ENCODE measurements at regions not wholly inside any gene's neighbourhood (a gene's known extent, or its start where the extent isn't known, plus 50 kb on each side); places are given as distances from the start of the nearest gene placed in this dataset.

GRCh38 chr7:124553502-124553901 lies 212.1 kb downstream of the GPR37 start:
- no peak for TF ChIP-seq CTCF (IDR thresholded peaks at IDR 0.05; ENCODE audit: borderline replicate concordance, extremely low read depth, low read length, poor library complexity, severe bottlenecking)
- no peak for TF ChIP-seq EZH2 (IDR thresholded peaks at IDR 0.05; ENCODE audit: borderline replicate concordance, low read depth, low read length, severe bottlenecking)
